ENCODE measurements at regions not wholly inside any gene's neighbourhood (a gene's known extent, or its start where the extent isn't known, plus 50 kb on each side); places are given as distances from the start of the nearest gene placed in this dataset.

DNA sequence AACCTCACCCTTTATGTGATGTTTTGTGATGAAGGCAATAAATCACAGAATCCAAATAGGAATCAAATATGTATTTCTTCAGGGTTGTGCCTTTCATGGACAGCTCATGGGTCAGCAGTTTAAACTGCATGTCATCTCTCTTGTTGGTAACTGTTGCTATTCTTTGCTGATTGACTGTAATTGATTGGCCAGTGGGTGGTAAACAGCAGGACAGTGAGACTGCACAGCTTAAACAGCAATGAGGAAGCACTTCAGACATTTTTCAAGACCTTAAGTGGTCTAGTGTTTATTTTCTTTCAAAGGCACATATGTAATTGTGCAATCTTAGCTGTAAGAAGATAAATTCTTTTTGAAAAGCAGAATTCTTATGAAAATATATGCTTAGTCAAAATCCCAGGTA lies 260.5 kb downstream of the COX7C start:
- TF ChIP-seq, protein P1, sequence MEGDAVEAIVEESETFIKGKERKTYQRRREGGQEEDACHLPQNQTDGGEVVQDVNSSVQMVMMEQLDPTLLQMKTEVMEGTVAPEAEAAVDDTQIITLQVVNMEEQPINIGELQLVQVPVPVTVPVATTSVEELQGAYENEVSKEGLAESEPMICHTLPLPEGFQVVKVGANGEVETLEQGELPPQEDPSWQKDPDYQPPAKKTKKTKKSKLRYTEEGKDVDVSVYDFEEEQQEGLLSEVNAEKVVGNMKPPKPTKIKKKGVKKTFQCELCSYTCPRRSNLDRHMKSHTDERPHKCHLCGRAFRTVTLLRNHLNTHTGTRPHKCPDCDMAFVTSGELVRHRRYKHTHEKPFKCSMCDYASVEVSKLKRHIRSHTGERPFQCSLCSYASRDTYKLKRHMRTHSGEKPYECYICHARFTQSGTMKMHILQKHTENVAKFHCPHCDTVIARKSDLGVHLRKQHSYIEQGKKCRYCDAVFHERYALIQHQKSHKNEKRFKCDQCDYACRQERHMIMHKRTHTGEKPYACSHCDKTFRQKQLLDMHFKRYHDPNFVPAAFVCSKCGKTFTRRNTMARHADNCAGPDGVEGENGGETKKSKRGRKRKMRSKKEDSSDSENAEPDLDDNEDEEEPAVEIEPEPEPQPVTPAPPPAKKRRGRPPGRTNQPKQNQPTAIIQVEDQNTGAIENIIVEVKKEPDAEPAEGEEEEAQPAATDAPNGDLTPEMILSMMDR (IDR thresholded peaks at IDR 0.05; ENCODE audit: insufficient read depth, low read length, poor library complexity, severe bottlenecking), result no peak
- TF ChIP-seq EZH2phosphoT487 (conservative IDR thresholded peaks at IDR 0.05; ENCODE audit: low read length), result no peak
